Spinal cord (tissue), 9 donors: ENCODE measurements at regions not wholly inside any gene's neighbourhood (a gene's known extent, or its start where the extent isn't known, plus 50 kb on each side); places are given as distances from the start of the nearest gene placed in this dataset.
"Not testable (repeated sequence)": the region's sequence is repeated elsewhere in the genome, so short reads cannot be mapped to it uniquely, and the experiment has no call there.

Experiments
- DNase-seq, 6 donors: peaks; one replicate each; pipeline versions ENCODE4 v3.0.0 to v3.0.0-alpha.2; 2013 to 2015; ENCODE audit warnings: low spot score in 6 of 6, low read depth in 4 of 6
- H3K27ac ChIP-seq: one replicate; pipeline ENCODE4 v1.5.1; 2013; ENCODE audit warnings: low read depth, low read length, control low read depth
- H3K27me3 ChIP-seq: one replicate; pipeline ENCODE4 v1.6.1; 2013; ENCODE audit warnings: low read length; ENCODE audit not compliant: control insufficient read depth, insufficient read depth
- H3K36me3 ChIP-seq: one replicate; pipeline ENCODE4 v1.6.1; 2013; ENCODE audit warnings: low read length; ENCODE audit not compliant: control insufficient read depth, insufficient read depth
- H3K4me1 ChIP-seq: one replicate; pipeline ENCODE4 v1.6.1; 2013; ENCODE audit warnings: low read length; ENCODE audit not compliant: control insufficient read depth, insufficient read depth
- H3K4me3 ChIP-seq: one replicate; pipeline ENCODE4 v1.5.1; 2013; ENCODE audit warnings: low read depth, low read length, control low read depth
- H3K9me3 ChIP-seq: one replicate; pipeline ENCODE4 v1.6.1; 2013; ENCODE audit warnings: low read length; ENCODE audit not compliant: control insufficient read depth, insufficient read depth
- whole genome bisulfite sequencing: methylation state at CpG from one replicate; pipeline ENCODE4 v1.1.5; 2013; ENCODE audit warnings: missing lambda C conversion rate; ENCODE audit not compliant: insufficient coverage; 5-methylcytosine and 5-hydroxymethylcytosine counted together
- donor health status: healthy.

DNA sequence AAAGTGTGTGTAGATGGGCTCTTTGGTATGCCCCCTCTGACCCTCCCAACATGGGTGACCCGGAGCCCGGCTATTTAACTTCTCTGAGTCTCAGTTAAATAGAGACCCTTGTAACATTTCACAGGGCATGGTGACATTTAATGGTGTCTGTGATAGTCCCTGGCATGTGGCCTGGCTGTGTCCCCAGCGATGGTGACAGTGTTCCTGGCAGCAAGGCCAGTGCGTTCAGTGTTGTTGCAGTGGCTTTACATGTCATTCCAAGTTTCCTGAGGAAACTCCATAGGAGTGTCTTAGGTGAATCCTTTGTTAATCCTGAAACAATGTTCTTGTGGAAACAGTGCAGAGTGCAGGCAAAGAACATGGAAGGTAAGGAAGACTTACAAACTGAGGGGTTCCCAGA lies 137.0 kb downstream of the RAMP3 start:
- Histone ChIP-seq H3K27ac (no peak overlapping the region), H3K27me3 (no peaks in the 10 kb centered on the region), H3K36me3 (no peaks in the 10 kb centered on the region), H3K9me3 (no peaks in the 10 kb centered on the region), H3K4me3 (no peak overlapping the region), H3K4me1 (peaks cover 7% of the 10 kb centered on the region)
- DNase-seq = no peak
- WGBS = 63% methylated on average over 2 of the region's 4 CpGs

- Histone ChIP-seq H3K27ac (no peak overlapping the region), H3K4me1 (peaks cover 7% of the 10 kb centered on the region), H3K36me3 (no peaks in the 10 kb centered on the region), H3K27me3 (no peaks in the 10 kb centered on the region), H3K4me3 (no peak overlapping the region), H3K9me3 (no peaks in the 10 kb centered on the region)
- WGBS = 47% methylated on average over 2 of the region's 4 CpGs
- DNase-seq = peak in 2 of 6 donors; percentile 50 to 77
Measured at GRCh38 chr7:45295222-45295621, 137.6 kb downstream of the RAMP3 start.

GRCh38 chr7:45296748-45297147 lies 139.2 kb downstream of the RAMP3 start:
- H3K27ac ChIP-seq = no peak overlapping the region

DNA sequence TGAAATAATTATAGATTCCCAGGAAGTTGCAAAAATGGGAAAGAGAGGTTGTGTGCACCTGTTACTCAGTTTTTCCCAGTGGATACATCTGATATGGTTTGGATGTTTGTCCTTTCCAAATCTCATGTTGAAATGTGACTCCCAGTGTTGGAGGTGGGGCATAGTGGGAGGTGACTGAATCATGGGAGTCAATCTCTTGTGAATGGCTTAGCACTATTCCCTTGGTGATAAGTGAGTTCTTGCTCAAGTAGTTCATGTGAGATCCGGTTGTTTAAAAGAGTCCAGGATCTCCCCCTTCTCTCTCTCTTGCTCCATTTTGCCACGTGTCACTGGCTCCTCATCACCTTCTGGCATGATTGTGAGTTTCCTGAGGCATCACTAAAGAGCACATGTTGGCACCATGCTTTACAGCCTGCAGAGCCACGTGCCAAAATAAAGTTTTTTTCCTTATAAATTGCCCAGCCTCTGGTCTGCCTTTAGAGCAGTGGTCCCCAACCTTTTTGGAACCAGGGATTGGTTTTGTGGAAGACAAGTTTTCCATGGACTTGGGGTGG lies 149.2 kb downstream of the RAMP3 start:
- H3K27ac ChIP-seq = no peak overlapping the region
- peaks cover 1% of the 10 kb centered on the region for H3K9me3 ChIP-seq
- 75% methylated on average over 2 of the region's 3 CpGs for WGBS
- H3K4me1 ChIP-seq = no peaks in the 10 kb centered on the region
- no peaks in the 10 kb centered on the region for H3K36me3 ChIP-seq
- H3K27me3 ChIP-seq = no peaks in the 10 kb centered on the region
- H3K4me3 ChIP-seq = no peak overlapping the region
- no peak for DNase-seq

More at GRCh38 chr7:45296748-45297147, 139.2 kb downstream of the RAMP3 start:
- no peak for DNase-seq
- Histone ChIP-seq H3K4me3 (no peak overlapping the region), H3K4me1 (peaks cover 7% of the 10 kb centered on the region), H3K36me3 (no peaks in the 10 kb centered on the region), H3K27me3 (no peaks in the 10 kb centered on the region), H3K9me3 (no peaks in the 10 kb centered on the region)

DNA sequence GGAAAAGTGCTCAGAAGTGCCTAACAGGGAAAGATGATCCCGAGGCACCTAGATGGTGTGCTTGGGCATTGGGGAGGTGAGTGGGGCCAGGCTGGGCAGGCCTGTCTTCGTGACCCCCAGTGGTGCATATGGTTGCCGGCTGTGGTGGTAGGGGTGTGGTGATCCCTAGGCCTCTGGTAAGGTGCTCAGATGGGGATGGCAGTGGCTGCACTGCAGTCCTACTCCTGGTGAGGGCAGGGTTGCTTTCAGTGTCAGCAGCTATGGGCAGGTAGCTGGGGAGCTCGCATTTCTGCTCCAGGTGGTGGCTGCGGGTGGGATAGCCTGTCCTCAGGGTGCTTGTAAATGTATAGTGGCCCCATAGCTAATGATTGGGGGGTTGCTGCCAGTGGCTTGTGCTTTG lies 154.0 kb downstream of the RAMP3 start:
- no peaks in the 10 kb centered on the region for H3K27me3 ChIP-seq
- H3K4me1 ChIP-seq = no peaks in the 10 kb centered on the region
- H3K36me3 ChIP-seq = no peaks in the 10 kb centered on the region
- H3K4me3 ChIP-seq = no peak overlapping the region
- 95% methylated on average over 5 of the region's 5 CpGs for WGBS
- no peak for DNase-seq
- H3K9me3 ChIP-seq = peaks cover 1% of the 10 kb centered on the region
- no peak overlapping the region for H3K27ac ChIP-seq

DNA sequence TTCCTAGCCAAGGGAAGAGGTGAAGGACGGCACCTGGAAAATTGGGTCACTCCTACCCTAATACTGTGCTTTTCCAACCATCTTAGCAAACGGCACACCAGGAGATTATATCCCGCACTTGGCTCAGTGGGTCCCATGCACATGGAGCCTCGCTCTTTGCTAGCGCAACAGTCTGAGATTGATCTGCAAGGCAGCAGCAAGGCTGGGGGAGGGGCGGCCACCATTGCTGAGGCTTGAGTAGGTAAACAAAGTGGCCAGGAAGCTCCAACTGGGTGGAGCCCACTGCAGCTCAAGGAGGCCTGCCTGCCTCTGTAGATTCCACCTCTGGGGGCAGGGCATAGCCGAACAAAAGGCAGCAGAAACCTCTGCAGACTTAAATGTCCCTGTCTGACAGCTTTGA lies 157.9 kb downstream of the RAMP3 start:
- not testable (repeated sequence) for H3K27ac ChIP-seq, H3K4me1 ChIP-seq
- WGBS = 95% methylated on average over 5 of the region's 7 CpGs

GRCh38 chr7:45324683-45325237 lies 167.2 kb downstream of the RAMP3 start:
- no peaks in the 10 kb centered on the region for H3K9me3 ChIP-seq
- no peak overlapping the region for H3K27ac ChIP-seq
- H3K4me3 ChIP-seq = no peak overlapping the region
- DNase-seq = peak in 1 of 6 donors; percentile 9
- WGBS = 86% methylated on average over 3 of the region's 4 CpGs
- H3K36me3 ChIP-seq = no peaks in the 10 kb centered on the region
- H3K4me1 ChIP-seq = no peaks in the 10 kb centered on the region
- H3K27me3 ChIP-seq = no peaks in the 10 kb centered on the region

More for the DNA sequence above, 157.9 kb downstream of the RAMP3 start:
- H3K36me3 ChIP-seq, H3K4me3 ChIP-seq, DNase-seq, H3K9me3 ChIP-seq, H3K27me3 ChIP-seq: not testable (repeated sequence)

- Histone ChIP-seq H3K36me3 (no peaks in the 10 kb centered on the region), H3K9me3 (no peaks in the 10 kb centered on the region), H3K27ac (no peak overlapping the region), H3K27me3 (no peaks in the 10 kb centered on the region), H3K4me3 (no peak overlapping the region), H3K4me1 (no peaks in the 10 kb centered on the region)
- WGBS = 83% methylated on average over 1 of the region's 3 CpGs
- DNase-seq = no peak
Measured at GRCh38 chr7:45325378-45325777, 167.8 kb downstream of the RAMP3 start.

DNA sequence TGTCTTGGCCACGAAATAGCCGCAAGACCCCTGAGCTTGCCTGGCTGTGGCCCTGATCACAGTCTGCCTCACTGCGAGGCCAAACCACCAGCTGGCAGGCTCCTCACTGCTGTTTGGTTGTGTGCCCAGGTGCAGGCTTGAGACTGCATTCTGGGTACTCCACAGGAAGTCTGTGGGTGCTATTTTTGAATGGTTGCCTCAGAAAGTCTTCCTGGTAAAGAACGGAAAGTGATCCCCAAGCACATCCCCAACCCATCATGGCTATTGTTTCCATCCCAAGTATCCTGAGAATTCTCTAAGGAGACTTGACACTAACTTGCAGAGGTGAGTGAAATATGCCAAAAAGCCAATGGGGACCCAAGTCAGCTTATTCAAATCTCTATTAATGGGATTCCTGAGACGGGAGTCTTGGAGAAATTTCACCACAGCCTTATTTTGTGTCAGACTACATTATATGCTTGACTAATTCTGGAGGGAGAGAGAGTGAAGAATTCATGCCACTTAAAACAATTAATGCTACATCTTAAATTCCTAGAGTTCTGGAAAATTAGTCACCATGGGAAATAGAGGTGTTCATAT lies 170.9 kb downstream of the RAMP3 start:
- Histone ChIP-seq H3K4me1 (no peaks in the 10 kb centered on the region), H3K4me3 (no peak overlapping the region), H3K27ac (no peak overlapping the region), H3K36me3 (no peaks in the 10 kb centered on the region), H3K27me3 (no peaks in the 10 kb centered on the region), H3K9me3 (peaks cover 3% of the 10 kb centered on the region)
- DNase-seq = no peak
- WGBS = 76% methylated on average over 3 of the region's 5 CpGs

DNA sequence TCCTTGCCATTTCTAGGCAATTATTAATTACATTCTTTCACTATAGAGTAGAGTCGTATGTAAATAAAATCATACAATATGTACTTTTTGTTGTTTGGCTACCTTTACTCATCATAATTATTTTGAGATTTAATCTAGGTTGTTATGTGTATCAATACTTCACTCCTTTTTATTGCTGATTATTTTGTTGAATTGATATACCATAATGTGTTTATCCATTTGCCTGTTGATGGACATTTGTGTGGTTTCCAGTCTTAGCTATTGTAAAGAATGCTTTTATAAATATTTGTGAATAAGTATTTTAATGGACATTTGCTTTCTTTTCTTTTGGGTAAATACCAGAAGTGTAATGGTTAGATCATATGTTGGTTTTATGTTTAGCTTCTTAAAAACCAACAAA lies 174.0 kb downstream of the RAMP3 start:
- WGBS = no CpG with 5 or more reads among the region's 1 CpG
- no peak for DNase-seq
- H3K27me3 ChIP-seq = no peaks in the 10 kb centered on the region
- H3K9me3 ChIP-seq = peaks cover 3% of the 10 kb centered on the region
- no peaks in the 10 kb centered on the region for H3K4me1 ChIP-seq
- no peaks in the 10 kb centered on the region for H3K36me3 ChIP-seq
- H3K27ac ChIP-seq = no peak overlapping the region
- H3K4me3 ChIP-seq = no peak overlapping the region
